Loucy (cell line): ENCODE measurements at regions not wholly inside any gene's neighbourhood (a gene's known extent, or its start where the extent isn't known, plus 50 kb on each side); places are given as distances from the start of the nearest gene placed in this dataset.

Experiments used
- H2AFZ ChIP-seq: fragments of 200-600 bp; sonication (generic); 2 replicates; pipeline ENCODE4 v1.6.0; 2016; ENCODE audit warnings: antibody characterized with exemption, mild to moderate bottlenecking, low read length, moderate library complexity
- H3F3A ChIP-seq: fragments of 200-600 bp; 2 replicates; pipeline ENCODE4 v1.6.0; 2016; ENCODE audit warnings: antibody characterized with exemption, low read depth, mild to moderate bottlenecking
- H3K27me3 ChIP-seq: fragments of 200-600 bp; sonication (generic); 2 replicates; pipeline ENCODE4 v1.6.1; 2014; ENCODE audit warnings: low read length, mild to moderate bottlenecking; ENCODE audit not compliant: insufficient read depth, poor library complexity, severe bottlenecking
- H3K36me3 ChIP-seq: fragments of 200-600 bp; sonication (generic); 2 replicates; pipeline ENCODE4 v1.6.1; 2016; ENCODE audit warnings: low read length; ENCODE audit not compliant: insufficient read depth
- H3K4me1 ChIP-seq: fragments of 200-600 bp; sonication (generic); 2 replicates; pipeline ENCODE4 v1.5.1; 2014; ENCODE audit warnings: low read length, mild to moderate bottlenecking; ENCODE audit not compliant: insufficient read depth, poor library complexity, severe bottlenecking
- H3K4me2 ChIP-seq: fragments of 200-600 bp; sonication (generic); 2 replicates; pipeline ENCODE4 v1.6.0; 2014; ENCODE audit warnings: antibody characterized with exemption, low read length, low read depth, mild to moderate bottlenecking; ENCODE audit not compliant: poor library complexity, severe bottlenecking
- H3K4me3 ChIP-seq: fragments of 200-600 bp; sonication (generic); 2 replicates; pipeline ENCODE4 v1.5.1; 2014; ENCODE audit warnings: low read length, mild to moderate bottlenecking, mixed read lengths; ENCODE audit not compliant: poor library complexity, severe bottlenecking
- H3K79me2 ChIP-seq: fragments of 200-600 bp; sonication (generic); 2 replicates; pipeline ENCODE4 v1.6.1; 2014; ENCODE audit warnings: low read length; ENCODE audit not compliant: insufficient read depth
- H3K9ac ChIP-seq: fragments of 200-600 bp; sonication (generic); 2 replicates; pipeline ENCODE4 v1.6.0; 2014; ENCODE audit warnings: mild to moderate bottlenecking, low read depth, low read length, moderate library complexity; ENCODE audit not compliant: poor library complexity, severe bottlenecking
- H3K9me2 ChIP-seq: fragments of 200-600 bp; sonication (generic); replicated peaks from 2 replicates; pipeline ENCODE4 v1.6.1; 2016; ENCODE audit warnings: low read depth, low read length, mixed read lengths
- H3K9me3 ChIP-seq: fragments of 200-600 bp; sonication (generic); 2 replicates; pipeline ENCODE4 v1.6.1; 2014; ENCODE audit warnings: mild to moderate bottlenecking, antibody characterized with exemption, low read length, low read depth; ENCODE audit not compliant: insufficient read depth
- H4K20me1 ChIP-seq: fragments of 200-600 bp; sonication (generic); 2 replicates; pipeline ENCODE4 v1.6.0; 2014; ENCODE audit warnings: antibody characterized with exemption, low read length, mild to moderate bottlenecking; ENCODE audit not compliant: insufficient read depth, poor library complexity, severe bottlenecking
- CTCF ChIP-seq: fragments of 200-600 bp; sonication (generic); conservative IDR thresholded peaks from 2 replicates; pipeline ENCODE4 v1.5.1; 2014; ENCODE audit warnings: mild to moderate bottlenecking, antibody characterized with exemption, low read length
- EZH2phosphoT487 ChIP-seq: fragments of 200-600 bp; IDR thresholded peaks from 2 replicates; pipeline ENCODE4 v1.6.1; 2018; ENCODE audit warnings: antibody characterized with exemption, mild to moderate bottlenecking, moderate library complexity, borderline replicate concordance

DNA sequence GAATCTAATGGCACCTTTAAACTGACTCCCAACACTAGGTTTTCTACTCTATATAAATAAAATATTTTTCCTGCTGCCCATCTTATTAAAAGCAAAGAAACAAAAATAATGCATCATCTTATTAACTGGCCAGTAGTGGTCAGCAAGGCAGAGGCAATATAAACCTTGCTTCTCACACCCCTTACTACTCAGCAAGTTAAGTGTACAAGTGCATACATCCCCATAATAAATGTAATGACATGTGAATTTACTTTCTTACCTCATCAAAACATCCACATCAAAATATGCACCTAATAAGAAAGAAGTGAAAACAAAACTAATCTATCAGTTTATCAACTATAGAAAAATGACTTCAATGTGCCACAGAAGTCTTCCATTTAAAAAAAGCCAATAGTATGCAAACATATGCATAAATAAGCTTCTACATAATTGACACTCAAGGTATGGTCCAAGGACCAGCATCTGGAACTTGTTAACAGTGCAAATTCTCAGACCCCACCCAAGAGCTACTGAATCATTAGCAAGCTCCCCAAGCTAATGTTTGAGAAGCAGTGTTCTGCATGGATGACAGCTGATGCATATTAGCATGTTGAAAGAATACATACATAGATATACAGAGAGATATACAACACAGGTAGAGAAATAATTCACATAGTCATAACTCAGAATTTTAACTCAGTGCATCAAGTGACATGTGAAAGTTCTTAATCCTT lies 182.7 kb downstream of the C7orf25 start:
- H3K9me2 ChIP-seq = no peaks in the 10 kb centered on the region
- no peak overlapping the region for H2AFZ ChIP-seq
- H3K27me3 ChIP-seq = no peaks in the 10 kb centered on the region
- H3K9ac ChIP-seq = no peak overlapping the region
- H3K79me2 ChIP-seq = no peaks in the 10 kb centered on the region
- no peak for TF ChIP-seq EZH2phosphoT487
- no peak for TF ChIP-seq CTCF
- H3K36me3 ChIP-seq = no peaks in the 10 kb centered on the region
- no peaks in the 10 kb centered on the region for H4K20me1 ChIP-seq
- H3K4me1 ChIP-seq = peaks cover 11% of the 10 kb centered on the region
- H3K9me3 ChIP-seq = no peaks in the 10 kb centered on the region
- no peak overlapping the region for H3K4me2 ChIP-seq
- no peaks in the 10 kb centered on the region for H3F3A ChIP-seq
- no peak overlapping the region for H3K4me3 ChIP-seq

- H2AFZ ChIP-seq = no peak overlapping the region
These were observed 184.4 kb downstream of the C7orf25 start for GRCh38 chr7:42727451-42727850.

DNA sequence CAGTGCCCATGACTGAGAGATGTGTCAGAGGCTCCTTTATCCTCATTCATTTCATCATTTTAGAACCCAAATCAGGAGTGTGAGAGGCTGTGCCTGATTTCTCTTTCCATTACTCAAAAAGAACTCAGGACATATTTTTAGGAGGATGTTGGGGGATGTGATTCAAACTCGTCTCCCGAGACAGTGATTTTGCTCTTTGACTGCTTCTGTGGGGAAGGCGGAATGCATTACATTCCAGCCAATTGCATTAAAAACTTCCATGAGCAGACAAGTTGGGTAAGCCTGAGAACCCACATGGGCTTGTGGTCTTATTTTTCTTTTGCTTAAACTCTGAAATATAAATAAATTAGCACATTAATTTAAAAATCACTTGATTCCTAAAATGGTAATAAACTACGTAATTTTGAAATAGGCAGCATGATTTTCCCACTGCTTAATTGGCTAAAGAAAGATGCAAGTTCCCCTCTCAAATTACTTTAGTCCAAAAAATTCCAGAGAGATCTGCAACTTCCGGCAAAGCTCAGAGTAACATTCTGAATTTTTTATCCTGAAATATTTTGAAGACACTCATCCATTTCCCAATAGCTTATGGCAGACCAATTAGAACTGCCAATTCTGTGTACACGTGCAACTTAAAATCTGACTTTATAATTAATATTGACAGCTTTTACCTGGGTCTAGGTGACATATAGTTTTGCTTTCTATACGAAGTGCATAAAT lies 185.6 kb downstream of the C7orf25 start:
- Histone ChIP-seq H3K4me1 (peaks cover 11% of the 10 kb centered on the region), H2AFZ (no peak overlapping the region), H3F3A (no peaks in the 10 kb centered on the region), H3K9me2 (no peaks in the 10 kb centered on the region), H3K9me3 (no peaks in the 10 kb centered on the region), H3K79me2 (no peaks in the 10 kb centered on the region), H3K4me3 (no peak overlapping the region), H3K27me3 (no peaks in the 10 kb centered on the region), H4K20me1 (no peaks in the 10 kb centered on the region), H3K9ac (no peak overlapping the region), H3K4me2 (no peak overlapping the region), H3K36me3 (no peaks in the 10 kb centered on the region)
- TF ChIP-seq EZH2phosphoT487 (no peak), CTCF (no peak)

More at GRCh38 chr7:42727451-42727850, 184.4 kb downstream of the C7orf25 start:
- no peaks in the 10 kb centered on the region for H4K20me1 ChIP-seq
- no peaks in the 10 kb centered on the region for H3K36me3 ChIP-seq
- no peak for TF ChIP-seq EZH2phosphoT487
- H3K9ac ChIP-seq = no peak overlapping the region
- no peaks in the 10 kb centered on the region for H3K9me2 ChIP-seq
- H3K27me3 ChIP-seq = no peaks in the 10 kb centered on the region
- no peaks in the 10 kb centered on the region for H3K79me2 ChIP-seq
- no peaks in the 10 kb centered on the region for H3F3A ChIP-seq
- H3K4me1 ChIP-seq = peaks cover 4% of the 10 kb centered on the region
- no peaks in the 10 kb centered on the region for H3K9me3 ChIP-seq
- H3K4me3 ChIP-seq = no peak overlapping the region
- no peak overlapping the region for H3K4me2 ChIP-seq
